Liver (tissue), 7 donors: ENCODE measurements at regions not wholly inside any gene's neighbourhood (a gene's known extent, or its start where the extent isn't known, plus 50 kb on each side); places are given as distances from the start of the nearest gene placed in this dataset.

Experiments used
- DNase-seq: peaks from one replicate; pipeline ENCODE4 v3.0.0-alpha.2; 2017; ENCODE audit warnings: low spot score
- H3K27ac ChIP-seq, 2 donors: one replicate each; pipeline ENCODE4 v1.7.0; 2013; ENCODE audit warnings: inconsistent platforms in 2 of 2, low read length in 2 of 2, control low read depth in 1 of 2, low read depth in 1 of 2, mild to moderate bottlenecking in 1 of 2
- H3K27me3 ChIP-seq, 4 donors: one replicate each; pipeline versions ENCODE4 v1.6.1 to v1.7.0; 2013; ENCODE audit warnings: low read length in 3 of 4, inconsistent platforms in 1 of 4, mild to moderate bottlenecking in 1 of 4, moderate library complexity in 1 of 4; ENCODE audit not compliant: control insufficient read depth in 4 of 4, insufficient read depth in 4 of 4
- H3K36me3 ChIP-seq, 4 donors: one replicate each; pipeline versions ENCODE4 v1.6.1 to v1.7.0; 2013; ENCODE audit warnings: low read length in 3 of 4, mild to moderate bottlenecking in 3 of 4, low read depth in 1 of 4, moderate library complexity in 1 of 4; ENCODE audit not compliant: control insufficient read depth in 4 of 4, insufficient read depth in 3 of 4
- H3K4me1 ChIP-seq, 4 donors: one replicate each; pipeline versions ENCODE4 v1.6.1 to v1.7.0; 2013; ENCODE audit warnings: low read length in 3 of 4, mild to moderate bottlenecking in 3 of 4, moderate library complexity in 1 of 4; ENCODE audit not compliant: control insufficient read depth in 4 of 4, insufficient read depth in 4 of 4
- H3K4me3 ChIP-seq, 3 donors: one replicate each; pipeline versions ENCODE4 v1.6.1 to v1.7.0; 2013; ENCODE audit warnings: low read length in 3 of 3, control low read depth in 1 of 3, low read depth in 1 of 3, mild to moderate bottlenecking in 1 of 3
- H3K9ac ChIP-seq, 2 donors: one replicate each; pipeline ENCODE4 v1.7.0; 2013; ENCODE audit warnings: low read length in 2 of 2, mild to moderate bottlenecking in 2 of 2, moderate library complexity in 2 of 2, control low read depth in 1 of 2, low read depth in 1 of 2
- H3K9me3 ChIP-seq, 4 donors: one replicate each; pipeline versions ENCODE4 v1.6.1 to v1.7.0; 2013; ENCODE audit warnings: low read length in 3 of 4; ENCODE audit not compliant: control insufficient read depth in 4 of 4
- EGR1 ChIP-seq, 2 donors: IDR thresholded peaks; 2 replicates each; pipeline ENCODE4 v1.6.1; 2016 to 2018; ENCODE audit warnings: antibody characterized with exemption in 2 of 2, low read depth in 2 of 2
- FOXA1 ChIP-seq: IDR thresholded peaks from 2 replicates; pipeline ENCODE4 v1.6.1; 2016; ENCODE audit warnings: antibody characterized with exemption
- FOXA2 ChIP-seq: IDR thresholded peaks from 2 replicates; pipeline ENCODE4 v1.6.1; 2016; ENCODE audit warnings: antibody characterized with exemption
- GABPA ChIP-seq, 2 donors: IDR thresholded peaks in 1 of 2; conservative IDR thresholded peaks in 1 of 2; 2 replicates each; pipeline ENCODE4 v1.6.1; 2016; ENCODE audit warnings: antibody characterized with exemption in 2 of 2, mild to moderate bottlenecking in 1 of 2, moderate library complexity in 1 of 2
- HNF4A ChIP-seq, 2 donors: conservative IDR thresholded peaks; 2 replicates each; pipeline ENCODE4 v1.6.1; 2016; ENCODE audit warnings: antibody characterized with exemption in 2 of 2, mild to moderate bottlenecking in 2 of 2
- NR2F2 ChIP-seq: IDR thresholded peaks from 2 replicates; pipeline ENCODE4 v1.6.1; 2016; ENCODE audit warnings: antibody characterized with exemption
- RXRA ChIP-seq, 2 donors: IDR thresholded peaks; 2 replicates each; pipeline ENCODE4 v1.6.1; 2017 to 2018; ENCODE audit warnings: antibody characterized with exemption in 2 of 2, mild to moderate bottlenecking in 1 of 2
- SP1 ChIP-seq: IDR thresholded peaks from 2 replicates; pipeline ENCODE4 v1.6.1; 2018; ENCODE audit warnings: antibody characterized with exemption, mild to moderate bottlenecking
- YY1 ChIP-seq: IDR thresholded peaks from 2 replicates; pipeline ENCODE4 v1.6.1; 2016; ENCODE audit warnings: antibody characterized with exemption, mild to moderate bottlenecking
- WGBS: extraction: QIAGEN DNeasy Blood & Tissue Kit; methylation state at CpG from one replicate; pipeline ENCODE4 v1.1.7; 2013; 5-methylcytosine and 5-hydroxymethylcytosine counted together
- TF ChIP-seq, protein P1 (sequence below): IDR thresholded peaks from 2 replicates; pipeline ENCODE4 v1.6.1; 2016; ENCODE audit warnings: antibody characterized with exemption, mild to moderate bottlenecking
- TF ChIP-seq, protein P2 (sequence below): IDR thresholded peaks from 2 replicates; pipeline ENCODE4 v1.6.1; 2016; ENCODE audit warnings: antibody characterized with exemption
- TF ChIP-seq, protein P3 (sequence below): IDR thresholded peaks from 2 replicates; pipeline ENCODE4 v1.6.1; 2016; ENCODE audit warnings: antibody characterized with exemption
- donor health status: healthy.
- donor health status: healthy.
- donor health status: healthy.
- donor health status: healthy.

DNA sequence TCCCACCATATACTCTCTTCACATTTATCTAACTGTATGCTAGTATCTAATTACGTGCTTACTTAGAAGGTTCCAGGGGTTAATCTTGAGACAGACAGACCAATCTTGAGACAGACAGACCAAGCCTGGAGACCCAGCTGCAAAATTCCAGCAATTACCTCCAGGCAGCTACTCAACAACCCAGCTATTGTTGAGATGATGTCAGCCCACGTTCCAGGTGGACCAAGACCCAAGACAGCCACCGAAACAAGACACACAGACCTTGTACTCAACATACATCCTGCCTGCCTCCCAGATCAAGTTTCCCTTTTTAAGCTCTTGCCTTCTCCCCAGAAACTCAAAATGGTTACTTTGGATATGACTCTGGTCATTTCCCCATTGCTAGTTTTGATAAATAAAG is 64.9 kb upstream of the VASH1 start:
- DNase-seq = no peak
- no peak for TF ChIP-seq RXRA (IDR thresholded peaks at IDR 0.05)
- TF ChIP-seq, protein P1, sequence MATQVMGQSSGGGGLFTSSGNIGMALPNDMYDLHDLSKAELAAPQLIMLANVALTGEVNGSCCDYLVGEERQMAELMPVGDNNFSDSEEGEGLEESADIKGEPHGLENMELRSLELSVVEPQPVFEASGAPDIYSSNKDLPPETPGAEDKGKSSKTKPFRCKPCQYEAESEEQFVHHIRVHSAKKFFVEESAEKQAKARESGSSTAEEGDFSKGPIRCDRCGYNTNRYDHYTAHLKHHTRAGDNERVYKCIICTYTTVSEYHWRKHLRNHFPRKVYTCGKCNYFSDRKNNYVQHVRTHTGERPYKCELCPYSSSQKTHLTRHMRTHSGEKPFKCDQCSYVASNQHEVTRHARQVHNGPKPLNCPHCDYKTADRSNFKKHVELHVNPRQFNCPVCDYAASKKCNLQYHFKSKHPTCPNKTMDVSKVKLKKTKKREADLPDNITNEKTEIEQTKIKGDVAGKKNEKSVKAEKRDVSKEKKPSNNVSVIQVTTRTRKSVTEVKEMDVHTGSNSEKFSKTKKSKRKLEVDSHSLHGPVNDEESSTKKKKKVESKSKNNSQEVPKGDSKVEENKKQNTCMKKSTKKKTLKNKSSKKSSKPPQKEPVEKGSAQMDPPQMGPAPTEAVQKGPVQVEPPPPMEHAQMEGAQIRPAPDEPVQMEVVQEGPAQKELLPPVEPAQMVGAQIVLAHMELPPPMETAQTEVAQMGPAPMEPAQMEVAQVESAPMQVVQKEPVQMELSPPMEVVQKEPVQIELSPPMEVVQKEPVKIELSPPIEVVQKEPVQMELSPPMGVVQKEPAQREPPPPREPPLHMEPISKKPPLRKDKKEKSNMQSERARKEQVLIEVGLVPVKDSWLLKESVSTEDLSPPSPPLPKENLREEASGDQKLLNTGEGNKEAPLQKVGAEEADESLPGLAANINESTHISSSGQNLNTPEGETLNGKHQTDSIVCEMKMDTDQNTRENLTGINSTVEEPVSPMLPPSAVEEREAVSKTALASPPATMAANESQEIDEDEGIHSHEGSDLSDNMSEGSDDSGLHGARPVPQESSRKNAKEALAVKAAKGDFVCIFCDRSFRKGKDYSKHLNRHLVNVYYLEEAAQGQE = no peak
- no peak for TF ChIP-seq HNF4A (conservative IDR thresholded peaks at IDR 0.05)
- TF ChIP-seq, protein P2, sequence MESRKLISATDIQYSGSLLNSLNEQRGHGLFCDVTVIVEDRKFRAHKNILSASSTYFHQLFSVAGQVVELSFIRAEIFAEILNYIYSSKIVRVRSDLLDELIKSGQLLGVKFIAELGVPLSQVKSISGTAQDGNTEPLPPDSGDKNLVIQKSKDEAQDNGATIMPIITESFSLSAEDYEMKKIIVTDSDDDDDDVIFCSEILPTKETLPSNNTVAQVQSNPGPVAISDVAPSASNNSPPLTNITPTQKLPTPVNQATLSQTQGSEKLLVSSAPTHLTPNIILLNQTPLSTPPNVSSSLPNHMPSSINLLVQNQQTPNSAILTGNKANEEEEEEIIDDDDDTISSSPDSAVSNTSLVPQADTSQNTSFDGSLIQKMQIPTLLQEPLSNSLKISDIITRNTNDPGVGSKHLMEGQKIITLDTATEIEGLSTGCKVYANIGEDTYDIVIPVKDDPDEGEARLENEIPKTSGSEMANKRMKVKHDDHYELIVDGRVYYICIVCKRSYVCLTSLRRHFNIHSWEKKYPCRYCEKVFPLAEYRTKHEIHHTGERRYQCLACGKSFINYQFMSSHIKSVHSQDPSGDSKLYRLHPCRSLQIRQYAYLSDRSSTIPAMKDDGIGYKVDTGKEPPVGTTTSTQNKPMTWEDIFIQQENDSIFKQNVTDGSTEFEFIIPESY = no peak
- TF ChIP-seq, protein P3, sequence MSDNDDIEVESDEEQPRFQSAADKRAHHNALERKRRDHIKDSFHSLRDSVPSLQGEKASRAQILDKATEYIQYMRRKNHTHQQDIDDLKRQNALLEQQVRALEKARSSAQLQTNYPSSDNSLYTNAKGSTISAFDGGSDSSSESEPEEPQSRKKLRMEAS = no peak
- TF ChIP-seq SP1 = no peak
- Histone ChIP-seq H3K36me3 (no peaks in the 10 kb centered on the region), H3K4me1 (no peaks in the 10 kb centered on the region), H3K9me3 (no peaks in the 10 kb centered on the region), H3K27ac (no peak overlapping the region), H3K4me3 (no peak overlapping the region), H3K27me3 (no peaks in the 10 kb centered on the region), H3K9ac (no peak overlapping the region)
- WGBS = 94% methylated on average over 3 of the region's 3 CpGs

DNA sequence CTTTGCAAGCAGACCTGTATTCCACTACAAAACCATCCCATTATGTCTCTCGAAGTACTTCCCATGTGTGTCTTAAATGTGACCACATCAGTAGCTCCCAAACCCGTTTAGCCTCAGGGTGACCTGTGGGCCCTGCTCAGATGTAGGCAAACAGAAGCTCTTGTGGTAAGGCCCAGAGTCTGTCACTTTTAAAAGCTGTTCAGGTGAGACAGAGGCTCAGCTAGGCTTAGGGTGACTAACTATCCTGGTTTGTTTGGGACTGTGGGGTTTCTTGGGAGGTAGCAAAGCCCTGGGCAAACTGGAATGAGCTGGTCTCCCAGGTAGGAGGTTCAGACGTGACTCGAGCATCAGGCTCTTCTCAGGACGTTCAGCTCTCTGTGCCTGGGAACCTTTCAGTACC is 64.5 kb upstream of the VASH1 start:
- no peak for DNase-seq
- no peaks in the 10 kb centered on the region for H3K27me3 ChIP-seq
- no peak overlapping the region for H3K4me3 ChIP-seq
- H3K9ac ChIP-seq = no peak overlapping the region
- no peaks in the 10 kb centered on the region for H3K9me3 ChIP-seq
- TF ChIP-seq SP1 = no peak
- H3K36me3 ChIP-seq = no peaks in the 10 kb centered on the region
- H3K27ac ChIP-seq = no peak overlapping the region
- 88% methylated on average over 5 of the region's 5 CpGs for WGBS
- peaks cover 0 to 1% (median 0%) of the 10 kb centered on the region in 4 donors for H3K4me1 ChIP-seq

DNA sequence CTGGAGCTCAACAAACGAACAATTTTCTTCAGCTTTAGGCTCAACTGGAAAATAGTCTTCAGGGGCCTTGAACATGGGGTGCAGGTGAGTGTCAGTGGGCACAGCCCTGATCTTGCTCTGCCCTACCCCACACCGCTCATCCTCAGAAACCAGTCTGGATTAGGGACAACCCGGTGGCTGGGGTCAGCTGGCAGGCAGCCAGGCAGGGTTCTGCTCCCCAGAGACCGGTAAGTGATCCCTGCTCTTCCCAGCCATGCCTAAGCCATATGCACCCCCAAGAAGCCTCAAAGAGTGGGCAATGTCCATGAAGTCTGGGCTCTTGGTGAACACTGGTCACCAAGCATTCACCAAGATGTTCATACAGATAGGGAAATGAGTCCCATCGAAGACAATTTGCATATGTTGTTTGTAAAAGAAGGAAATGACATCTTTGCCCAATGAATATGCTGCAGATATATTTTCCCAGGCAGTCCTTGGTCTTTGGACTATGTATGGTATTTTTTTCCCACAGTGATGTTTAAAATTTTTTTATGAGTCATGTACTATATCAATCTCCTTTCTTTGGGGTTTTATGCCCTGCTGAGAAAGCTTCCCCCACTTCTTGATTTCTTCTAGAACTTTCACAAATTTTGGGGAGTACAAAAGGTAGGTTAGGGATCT is 63.9 kb upstream of the VASH1 start:
- no peak overlapping the region for H3K27ac ChIP-seq
- no peaks in the 10 kb centered on the region for H3K9me3 ChIP-seq
- no peak overlapping the region for H3K9ac ChIP-seq
- H3K4me3 ChIP-seq = no peak overlapping the region
- H3K27me3 ChIP-seq = no peaks in the 10 kb centered on the region
- 69% methylated on average over 5 of the region's 5 CpGs for WGBS
- no peak for DNase-seq
- H3K36me3 ChIP-seq = no peaks in the 10 kb centered on the region
- H3K4me1 ChIP-seq = peaks cover 0 to 4% (median under 1%) of the 10 kb centered on the region in 4 donors
- TF ChIP-seq, protein P1 = no peak
- TF ChIP-seq, protein P3 = no peak
- no peak for TF ChIP-seq HNF4A (conservative IDR thresholded peaks at IDR 0.05)
- no peak for TF ChIP-seq RXRA (IDR thresholded peaks at IDR 0.05)
- no peak for TF ChIP-seq EGR1 (IDR thresholded peaks at IDR 0.05; ENCODE audit: low read depth in 2 of 2)
- TF ChIP-seq, protein P2 = no peak
- no peak for TF ChIP-seq FOXA2
- TF ChIP-seq GABPA (IDR thresholded peaks at IDR 0.05 in 1 of 2, conservative IDR thresholded peaks at IDR 0.05 in 1 of 2) = no peak
- TF ChIP-seq NR2F2 = no peak
- no peak for TF ChIP-seq FOXA1
- no peak for TF ChIP-seq YY1
